Left ventricle myocardium inferior (tissue), 1 donor: ENCODE measurements at regions not wholly inside any gene's neighbourhood (a gene's known extent, or its start where the extent isn't known, plus 50 kb on each side); places are given as distances from the start of the nearest gene placed in this dataset.

ENCODE experiments used
- DNase-seq: peaks from one replicate; pipeline ENCODE4 v3.0.0-alpha.2; 2020
- H3K27ac ChIP-seq: fragments of 200-600 bp; replicated peaks from 2 replicates; pipeline ENCODE4 v1.8.0; 2021
- H3K27me3 ChIP-seq: fragments of 200-600 bp; 2 replicates; pipeline ENCODE4 v1.8.0; 2021; ENCODE audit warnings: low read depth
- H3K36me3 ChIP-seq: fragments of 200-600 bp; 2 replicates; pipeline ENCODE4 v1.8.0; 2021
- H3K4me1 ChIP-seq: fragments of 200-600 bp; 2 replicates; pipeline ENCODE4 v1.8.0; 2021
- H3K4me3 ChIP-seq: fragments of 200-600 bp; 2 replicates; pipeline ENCODE4 v1.8.0; 2021; ENCODE audit warnings: mild to moderate bottlenecking, moderate library complexity
- H3K9me3 ChIP-seq: fragments of 200-600 bp; replicated peaks from 2 replicates; pipeline ENCODE4 v1.8.0; 2021
- intact Hi-C: fragments of 100-400 bp; cut with micrococcal nuclease; formaldehyde crosslinking; loops from one replicate; pipeline ENCODE4 v1.11.0; 2022
- TF ChIP-seq, protein P1 (sequence below): fragments of 200-600 bp; IDR thresholded peaks from 2 replicates; pipeline ENCODE4 v1.8.0; 2021; ENCODE audit warnings: antibody characterized with exemption, mild to moderate bottlenecking, borderline replicate concordance
- donor health status: DM: no; HTN: yes; CAD: no; lungs with severe emphysema.

DNA sequence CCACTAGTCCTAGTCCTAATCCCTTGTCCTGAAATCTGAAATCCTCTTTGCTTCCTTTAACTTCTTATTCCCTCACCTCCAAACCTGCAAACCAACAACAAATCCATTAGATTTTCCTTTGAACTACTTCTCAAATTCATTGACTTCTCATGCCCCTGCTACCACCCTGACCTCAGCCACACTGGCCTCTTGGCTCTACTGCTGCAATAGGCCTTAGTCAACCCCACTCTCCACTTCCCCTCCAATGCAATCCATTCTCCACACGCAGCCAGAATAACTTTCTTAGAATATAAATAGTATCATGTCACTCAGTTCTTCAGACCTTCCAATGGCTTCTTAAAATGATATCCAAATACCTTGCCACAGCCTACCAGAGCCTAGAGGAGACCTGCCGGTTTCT, 131.1 kb upstream of the GADL1 start:
- Histone ChIP-seq H3K4me3 (no peak overlapping the region), H3K9me3 (peaks cover 29% of the 10 kb centered on the region), H3K36me3 (no peaks in the 10 kb centered on the region), H3K27ac (no peak overlapping the region), H3K27me3 (no peaks in the 10 kb centered on the region), H3K4me1 (no peaks in the 10 kb centered on the region)
- no peak for DNase-seq
- intact Hi-C loops: no loop called here
- TF ChIP-seq, protein P1, sequence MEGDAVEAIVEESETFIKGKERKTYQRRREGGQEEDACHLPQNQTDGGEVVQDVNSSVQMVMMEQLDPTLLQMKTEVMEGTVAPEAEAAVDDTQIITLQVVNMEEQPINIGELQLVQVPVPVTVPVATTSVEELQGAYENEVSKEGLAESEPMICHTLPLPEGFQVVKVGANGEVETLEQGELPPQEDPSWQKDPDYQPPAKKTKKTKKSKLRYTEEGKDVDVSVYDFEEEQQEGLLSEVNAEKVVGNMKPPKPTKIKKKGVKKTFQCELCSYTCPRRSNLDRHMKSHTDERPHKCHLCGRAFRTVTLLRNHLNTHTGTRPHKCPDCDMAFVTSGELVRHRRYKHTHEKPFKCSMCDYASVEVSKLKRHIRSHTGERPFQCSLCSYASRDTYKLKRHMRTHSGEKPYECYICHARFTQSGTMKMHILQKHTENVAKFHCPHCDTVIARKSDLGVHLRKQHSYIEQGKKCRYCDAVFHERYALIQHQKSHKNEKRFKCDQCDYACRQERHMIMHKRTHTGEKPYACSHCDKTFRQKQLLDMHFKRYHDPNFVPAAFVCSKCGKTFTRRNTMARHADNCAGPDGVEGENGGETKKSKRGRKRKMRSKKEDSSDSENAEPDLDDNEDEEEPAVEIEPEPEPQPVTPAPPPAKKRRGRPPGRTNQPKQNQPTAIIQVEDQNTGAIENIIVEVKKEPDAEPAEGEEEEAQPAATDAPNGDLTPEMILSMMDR: no peak

DNA sequence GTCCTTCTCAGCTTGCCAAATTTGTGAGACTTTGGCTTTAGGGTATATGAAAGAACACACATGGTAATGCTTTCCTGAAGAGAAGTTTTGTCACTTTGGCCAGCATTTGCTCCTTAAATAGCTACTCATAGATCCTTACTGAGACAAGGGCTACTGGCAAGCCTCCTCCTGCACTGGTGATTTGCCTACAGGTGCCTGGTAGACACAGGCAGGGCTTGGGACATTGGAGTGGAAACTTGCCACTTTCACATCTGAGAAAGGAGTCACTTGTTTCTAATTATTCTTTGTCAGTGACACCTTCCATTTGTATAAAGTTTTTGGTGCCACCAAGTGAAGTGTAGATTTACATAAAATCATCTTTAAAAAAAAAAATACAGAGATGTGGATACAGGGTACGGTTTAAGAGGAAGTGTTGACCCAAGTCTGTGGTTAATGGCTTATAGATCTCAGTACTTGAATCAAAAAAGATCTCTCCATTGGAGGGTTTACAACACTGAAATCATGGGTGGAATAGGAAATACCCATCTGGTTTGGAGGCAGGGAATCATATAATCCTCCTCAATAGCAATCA, 132.8 kb upstream of the GADL1 start:
- no peaks in the 10 kb centered on the region for H3K4me1 ChIP-seq
- intact Hi-C loops: no loop called here
- no peak overlapping the region for H3K4me3 ChIP-seq
- no peaks in the 10 kb centered on the region for H3K27me3 ChIP-seq
- H3K36me3 ChIP-seq: no peaks in the 10 kb centered on the region
- no peak overlapping the region for H3K27ac ChIP-seq
- TF ChIP-seq, protein P1: no peak
- peaks cover 29% of the 10 kb centered on the region for H3K9me3 ChIP-seq
- DNase-seq: no peak

GRCh38 chr3:31027914-31028313, 133.5 kb upstream of the GADL1 start:
- H3K4me1 ChIP-seq: no peaks in the 10 kb centered on the region
- intact Hi-C loops: no loop called here
- H3K4me3 ChIP-seq: no peak overlapping the region
- peaks cover 29% of the 10 kb centered on the region for H3K9me3 ChIP-seq
- no peak for DNase-seq
- H3K36me3 ChIP-seq: no peaks in the 10 kb centered on the region
- TF ChIP-seq, protein P1: no peak
- H3K27me3 ChIP-seq: no peaks in the 10 kb centered on the region
- no peak overlapping the region for H3K27ac ChIP-seq

GRCh38 chr3:31028766-31029165, 134.3 kb upstream of the GADL1 start:
- Histone ChIP-seq H3K4me3 (no peak overlapping the region), H3K27me3 (no peaks in the 10 kb centered on the region), H3K36me3 (no peaks in the 10 kb centered on the region), H3K4me1 (no peaks in the 10 kb centered on the region), H3K9me3 (peaks cover 29% of the 10 kb centered on the region), H3K27ac (no peak overlapping the region)
- TF ChIP-seq, protein P1: no peak
- intact Hi-C loops: no loop called here
- DNase-seq: no peak

GRCh38 chr3:31029706-31030105, 135.2 kb upstream of the GADL1 start:
- intact Hi-C loops: no loop called here
- no peak overlapping the region for H3K27ac ChIP-seq
- no peak for DNase-seq
- H3K9me3 ChIP-seq: peaks cover 34% of the 10 kb centered on the region
- TF ChIP-seq, protein P1: no peak
- no peaks in the 10 kb centered on the region for H3K36me3 ChIP-seq
- H3K4me1 ChIP-seq: no peaks in the 10 kb centered on the region
- H3K27me3 ChIP-seq: no peaks in the 10 kb centered on the region
- H3K4me3 ChIP-seq: no peak overlapping the region
